Retinal pigment epithelial cell (primary cell): ENCODE measurements at regions not wholly inside any gene's neighbourhood (a gene's known extent, or its start where the extent isn't known, plus 50 kb on each side); places are given as distances from the start of the nearest gene placed in this dataset.
"Not testable (repeated sequence)": the region's sequence is repeated elsewhere in the genome, so short reads cannot be mapped to it uniquely, and the experiment has no call there.

Experiments used
- DNase-seq: peaks from one replicate; pipeline ENCODE4 v3.0.0-alpha.2; 2010; ENCODE audit warnings: low read depth
- H3K4me3 ChIP-seq: 2 replicates; pipeline ENCODE4 v1.5.1; 2011; ENCODE audit warnings: mild to moderate bottlenecking, low read length, control low read depth, moderate library complexity
- TF ChIP-seq, protein P1 (sequence below): conservative IDR thresholded peaks from 2 replicates; pipeline ENCODE4 v1.5.1; 2011; ENCODE audit warnings: low read depth, low read length, control low read depth, inconsistent platforms

DNA sequence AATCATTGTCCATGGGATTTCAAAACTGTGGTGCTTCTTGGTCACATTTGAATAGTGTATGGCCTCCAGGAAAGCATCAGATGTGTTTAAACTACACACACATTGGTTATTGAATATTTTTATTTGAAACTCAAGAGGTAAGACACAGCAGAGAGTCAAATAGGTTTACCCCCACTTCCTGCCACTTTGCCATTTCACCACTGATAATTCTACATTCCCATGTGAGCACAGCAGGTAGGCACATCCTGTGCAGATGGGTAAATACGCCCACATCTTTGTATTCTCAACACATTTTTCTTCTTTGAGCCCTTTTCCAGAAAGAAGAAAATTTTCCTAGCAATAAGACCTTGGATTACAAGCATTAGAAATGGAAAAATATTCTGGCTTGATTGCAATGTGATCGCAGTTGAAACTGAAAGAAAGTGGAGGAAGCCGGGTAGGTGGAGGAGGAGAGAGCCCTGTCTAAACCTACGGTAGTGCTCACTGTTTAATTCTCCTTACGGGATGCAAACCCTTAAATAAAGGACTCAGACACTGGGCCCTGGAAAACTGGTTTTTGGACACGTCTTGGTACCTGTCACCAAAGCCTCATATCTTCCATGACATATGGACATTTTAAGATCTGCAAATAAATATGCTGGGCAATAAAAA is 167.7 kb downstream of the COG6 start:
- no peak overlapping the region for H3K4me3 ChIP-seq
- DNase-seq: no peak
- TF ChIP-seq, protein P1, sequence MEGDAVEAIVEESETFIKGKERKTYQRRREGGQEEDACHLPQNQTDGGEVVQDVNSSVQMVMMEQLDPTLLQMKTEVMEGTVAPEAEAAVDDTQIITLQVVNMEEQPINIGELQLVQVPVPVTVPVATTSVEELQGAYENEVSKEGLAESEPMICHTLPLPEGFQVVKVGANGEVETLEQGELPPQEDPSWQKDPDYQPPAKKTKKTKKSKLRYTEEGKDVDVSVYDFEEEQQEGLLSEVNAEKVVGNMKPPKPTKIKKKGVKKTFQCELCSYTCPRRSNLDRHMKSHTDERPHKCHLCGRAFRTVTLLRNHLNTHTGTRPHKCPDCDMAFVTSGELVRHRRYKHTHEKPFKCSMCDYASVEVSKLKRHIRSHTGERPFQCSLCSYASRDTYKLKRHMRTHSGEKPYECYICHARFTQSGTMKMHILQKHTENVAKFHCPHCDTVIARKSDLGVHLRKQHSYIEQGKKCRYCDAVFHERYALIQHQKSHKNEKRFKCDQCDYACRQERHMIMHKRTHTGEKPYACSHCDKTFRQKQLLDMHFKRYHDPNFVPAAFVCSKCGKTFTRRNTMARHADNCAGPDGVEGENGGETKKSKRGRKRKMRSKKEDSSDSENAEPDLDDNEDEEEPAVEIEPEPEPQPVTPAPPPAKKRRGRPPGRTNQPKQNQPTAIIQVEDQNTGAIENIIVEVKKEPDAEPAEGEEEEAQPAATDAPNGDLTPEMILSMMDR: no peak

DNA sequence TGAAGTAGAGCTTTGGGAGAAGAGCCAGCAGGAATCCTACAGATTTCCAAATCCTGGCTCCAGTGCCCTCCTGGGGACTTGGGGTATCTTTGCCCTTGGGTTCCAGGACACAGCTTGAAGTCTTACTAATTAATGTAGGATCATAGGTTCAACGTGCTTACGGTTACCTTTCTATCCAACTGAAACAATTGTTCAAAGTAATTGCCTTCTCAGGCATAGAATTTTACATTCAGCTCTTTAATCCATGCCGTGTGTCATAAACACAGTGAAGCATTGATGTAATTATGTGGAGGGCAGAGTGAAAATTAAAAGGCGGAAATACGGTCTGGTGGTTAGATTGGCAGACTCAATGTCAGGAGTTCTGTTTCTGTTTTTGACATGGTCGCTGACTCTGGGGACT is 170.4 kb downstream of the COG6 start:
- TF ChIP-seq, protein P1: no peak
- no peak overlapping the region for H3K4me3 ChIP-seq
- no peak for DNase-seq

DNA sequence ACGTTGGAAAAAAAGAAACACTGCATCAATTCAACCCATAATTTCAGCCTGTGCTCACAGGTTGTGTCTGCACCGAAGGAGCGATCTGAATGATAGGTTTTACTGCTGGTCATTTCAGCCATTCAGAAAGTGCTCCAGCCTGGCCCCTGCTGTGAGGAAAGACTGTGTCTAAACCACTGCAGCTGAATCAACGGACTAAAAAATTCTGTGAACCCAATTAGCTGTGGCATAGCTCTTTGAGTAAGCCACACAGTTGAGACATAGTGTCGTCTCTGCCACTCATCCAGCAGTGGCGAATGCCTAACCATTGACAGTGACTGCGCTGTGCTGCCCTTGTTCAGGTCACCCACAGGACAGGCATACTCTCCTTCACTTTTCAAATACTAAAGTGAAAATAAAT is 179.8 kb downstream of the COG6 start:
- no peak for DNase-seq
- TF ChIP-seq, protein P1: no peak
- no peak overlapping the region for H3K4me3 ChIP-seq

DNA sequence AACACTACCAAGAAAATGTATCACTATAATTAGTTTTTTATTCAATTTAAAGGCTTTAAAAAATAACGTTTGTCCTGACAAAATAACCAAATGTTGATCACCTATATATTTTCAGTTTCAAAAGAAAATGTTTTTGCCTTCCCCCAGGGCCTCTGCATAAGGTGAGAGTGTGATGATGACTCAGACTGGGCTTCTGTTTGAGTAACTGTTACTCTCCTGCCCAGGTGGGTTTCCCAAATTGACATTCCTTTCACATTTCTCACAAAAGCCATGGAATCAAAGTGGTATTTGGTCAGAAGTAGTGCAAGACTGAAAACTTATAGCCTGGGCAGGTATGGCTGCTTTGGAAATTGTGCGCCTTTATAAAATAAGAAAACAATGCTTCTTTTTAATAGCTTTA is 180.6 kb downstream of the COG6 start:
- no peak for DNase-seq
- TF ChIP-seq, protein P1: no peak
- H3K4me3 ChIP-seq: no peak overlapping the region

DNA sequence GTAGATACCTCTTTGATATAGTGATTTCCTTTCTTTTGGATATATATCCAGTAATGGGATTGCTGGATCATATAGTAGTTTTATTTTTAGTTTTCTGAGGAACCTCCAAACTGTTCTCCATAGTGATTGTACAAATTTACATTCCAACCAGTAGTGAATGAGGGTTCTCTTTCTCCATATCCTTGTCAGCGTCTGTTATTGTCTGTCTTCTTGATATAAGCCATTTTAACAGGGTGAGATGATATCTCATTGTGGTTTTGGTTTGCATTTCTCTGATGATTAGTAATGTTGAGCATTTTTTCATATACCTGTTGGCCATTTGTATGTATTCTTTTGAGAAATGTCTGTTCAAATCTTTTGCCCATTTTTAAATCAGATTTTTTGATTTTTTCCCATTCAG is 182.4 kb downstream of the COG6 start:
- not testable (repeated sequence) for DNase-seq, H3K4me3 ChIP-seq

DNA sequence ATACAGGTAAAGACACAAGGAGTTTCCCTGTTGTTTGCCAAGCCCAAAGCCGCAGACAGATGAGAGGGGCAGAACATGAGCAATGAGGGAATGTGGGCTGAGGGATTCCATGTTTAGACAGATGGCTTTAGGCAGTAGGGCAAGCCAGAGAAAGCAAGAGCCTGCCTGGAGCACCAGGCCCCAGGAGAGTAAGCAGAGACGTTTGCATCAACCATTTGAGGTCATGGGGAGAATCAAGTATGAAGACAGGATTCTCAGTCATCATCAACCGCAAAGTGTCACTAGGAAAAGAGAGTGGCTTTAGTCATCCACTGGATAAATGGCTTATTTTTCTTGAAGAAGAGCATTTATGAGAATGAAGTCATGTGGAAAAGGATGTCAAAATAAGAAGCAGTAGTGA is 184.7 kb downstream of the COG6 start:
- no peak for DNase-seq
- TF ChIP-seq, protein P1: no peak
- no peak overlapping the region for H3K4me3 ChIP-seq

DNA sequence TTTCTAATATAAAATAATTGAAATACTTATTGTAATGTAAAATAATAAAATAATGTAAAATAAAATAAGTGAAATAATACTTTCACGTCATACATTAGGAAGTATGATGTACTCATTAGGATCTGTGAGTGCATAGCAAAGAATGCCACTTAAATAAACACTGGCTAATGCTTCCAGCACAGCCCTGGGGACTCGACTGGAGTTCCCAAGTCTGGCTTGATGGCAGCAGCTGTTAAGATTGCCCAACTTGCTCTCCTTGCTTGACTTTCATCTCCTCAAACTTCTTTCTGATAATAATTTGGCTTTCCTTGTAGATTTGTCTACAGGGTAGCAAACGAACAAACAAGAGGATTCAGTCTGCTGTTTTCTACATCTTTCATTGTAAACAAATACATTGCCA is 191.9 kb downstream of the COG6 start:
- TF ChIP-seq, protein P1: no peak
- DNase-seq: no peak
- H3K4me3 ChIP-seq: no peak overlapping the region
